Muscle layer of duodenum (tissue), 2 donors: ENCODE measurements at regions not wholly inside any gene's neighbourhood (a gene's known extent, or its start where the extent isn't known, plus 50 kb on each side); places are given as distances from the start of the nearest gene placed in this dataset.

ENCODE experiments used
- H3K27ac ChIP-seq: one replicate; pipeline ENCODE4 v1.7.0; 2013; ENCODE audit warnings: mild to moderate bottlenecking, low read length
- H3K27me3 ChIP-seq: one replicate; pipeline ENCODE4 v1.7.0; 2013; ENCODE audit warnings: low read depth, mild to moderate bottlenecking, control low read depth, low read length
- H3K36me3 ChIP-seq, 2 donors: one replicate each; pipeline ENCODE4 v1.7.0; 2013; ENCODE audit warnings: low read length in 2 of 2, control low read depth in 1 of 2, mild to moderate bottlenecking in 1 of 2; ENCODE audit not compliant: insufficient read depth in 2 of 2, control insufficient read depth in 1 of 2
- H3K4me1 ChIP-seq, 2 donors: one replicate each; pipeline ENCODE4 v1.7.0; 2013; ENCODE audit warnings: low read length in 2 of 2, mild to moderate bottlenecking in 2 of 2, control low read depth in 1 of 2, moderate library complexity in 1 of 2; ENCODE audit not compliant: insufficient read depth in 2 of 2, control insufficient read depth in 1 of 2
- H3K4me3 ChIP-seq, 2 donors: one replicate each; pipeline ENCODE4 v1.7.0; 2013; ENCODE audit warnings: low read length in 2 of 2, low read depth in 1 of 2, mild to moderate bottlenecking in 1 of 2
- H3K9me3 ChIP-seq, 2 donors: one replicate each; pipeline ENCODE4 v1.7.0; 2013; ENCODE audit warnings: low read length in 2 of 2, control low read depth in 1 of 2, mild to moderate bottlenecking in 1 of 2; ENCODE audit not compliant: control insufficient read depth in 1 of 2
- donor health status: healthy.

DNA sequence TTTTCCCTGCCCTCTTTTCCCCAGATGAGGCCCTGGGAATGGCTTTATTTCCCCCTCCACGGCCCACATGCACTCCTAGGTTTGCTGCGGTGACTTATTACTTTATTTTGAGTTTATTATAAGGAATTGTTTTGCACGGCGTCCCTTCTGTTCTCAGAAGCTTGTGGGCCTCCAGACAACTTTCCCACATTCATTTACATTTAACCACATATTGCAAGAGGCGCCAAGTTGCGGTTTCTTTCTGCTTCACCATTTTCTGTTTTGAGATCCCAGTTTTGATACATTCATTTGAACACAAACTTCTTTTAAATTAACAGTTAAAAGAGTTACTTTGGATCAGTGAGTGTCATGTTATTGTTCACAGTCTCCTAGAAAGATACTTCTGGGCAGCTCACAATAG, 532.5 kb upstream of the MGMT start:
- H3K36me3 ChIP-seq = no peaks in the 10 kb centered on the region
- H3K9me3 ChIP-seq = no peaks in the 10 kb centered on the region
- H3K27ac ChIP-seq = no peak overlapping the region
- H3K4me3 ChIP-seq = no peak overlapping the region
- no peaks in the 10 kb centered on the region for H3K4me1 ChIP-seq
- H3K27me3 ChIP-seq = no peaks in the 10 kb centered on the region

GRCh38 chr10:128936392-128936791, 530.6 kb upstream of the MGMT start:
- Histone ChIP-seq H3K4me3 (no peak overlapping the region), H3K9me3 (no peaks in the 10 kb centered on the region), H3K4me1 (no peaks in the 10 kb centered on the region), H3K36me3 (no peaks in the 10 kb centered on the region), H3K27ac (no peak overlapping the region), H3K27me3 (no peaks in the 10 kb centered on the region)

DNA sequence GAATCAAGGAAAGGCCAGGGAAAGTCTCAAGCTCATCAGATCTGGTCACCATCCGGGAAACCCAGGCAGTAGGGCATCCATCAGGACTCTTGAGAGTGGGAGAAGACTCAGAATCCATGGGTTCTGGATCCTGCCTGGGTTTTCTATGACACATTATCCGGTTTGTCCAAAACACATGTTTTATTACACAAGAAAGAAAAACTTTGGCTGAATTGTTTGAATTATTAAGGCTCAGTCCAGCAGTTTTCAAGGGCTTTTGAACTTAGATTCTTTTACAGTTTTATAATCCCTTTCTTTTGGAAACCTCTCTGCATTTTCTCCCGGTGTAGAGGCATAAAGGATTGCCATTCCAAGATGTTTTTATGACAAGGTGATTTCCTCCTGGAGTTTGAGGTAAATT, 528.5 kb upstream of the MGMT start:
- Histone ChIP-seq H3K27ac (no peak overlapping the region), H3K4me1 (peaks cover 0 to 5% of the 10 kb centered on the region in 2 donors), H3K9me3 (no peaks in the 10 kb centered on the region), H3K36me3 (no peaks in the 10 kb centered on the region), H3K4me3 (no peak overlapping the region), H3K27me3 (no peaks in the 10 kb centered on the region)

DNA sequence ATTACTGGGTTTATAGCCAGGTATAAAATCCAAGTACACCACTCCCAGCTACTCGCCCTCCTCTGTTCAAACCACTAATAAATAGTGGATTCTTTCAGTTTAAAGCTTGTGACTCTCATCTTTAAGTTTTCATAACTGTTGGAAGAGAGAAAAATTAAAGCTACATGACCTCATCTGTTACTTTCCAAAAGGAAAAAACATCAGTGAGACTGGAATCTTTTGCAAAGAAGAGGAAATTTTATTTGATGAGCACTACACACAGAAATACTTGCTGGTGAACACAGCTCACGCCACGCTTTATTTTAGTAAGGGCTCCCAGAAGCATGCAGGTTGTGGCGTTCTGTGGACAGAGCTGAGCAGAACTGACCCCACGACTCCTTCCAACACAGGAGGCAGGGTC, 527.0 kb upstream of the MGMT start:
- H3K27me3 ChIP-seq = no peaks in the 10 kb centered on the region
- no peaks in the 10 kb centered on the region for H3K9me3 ChIP-seq
- H3K4me3 ChIP-seq = no peak overlapping the region
- H3K4me1 ChIP-seq = peaks cover 0 to 5% of the 10 kb centered on the region in 2 donors
- H3K36me3 ChIP-seq = no peaks in the 10 kb centered on the region
- no peak overlapping the region for H3K27ac ChIP-seq

- Histone ChIP-seq H3K4me1 (peaks cover 0 to 5% of the 10 kb centered on the region in 2 donors), H3K4me3 (no peak overlapping the region), H3K9me3 (peaks cover 0 to 4% of the 10 kb centered on the region in 2 donors), H3K36me3 (no peaks in the 10 kb centered on the region), H3K27ac (no peak overlapping the region), H3K27me3 (no peaks in the 10 kb centered on the region)
These were observed 523.9 kb upstream of the MGMT start for GRCh38 chr10:128943111-128943510.

DNA sequence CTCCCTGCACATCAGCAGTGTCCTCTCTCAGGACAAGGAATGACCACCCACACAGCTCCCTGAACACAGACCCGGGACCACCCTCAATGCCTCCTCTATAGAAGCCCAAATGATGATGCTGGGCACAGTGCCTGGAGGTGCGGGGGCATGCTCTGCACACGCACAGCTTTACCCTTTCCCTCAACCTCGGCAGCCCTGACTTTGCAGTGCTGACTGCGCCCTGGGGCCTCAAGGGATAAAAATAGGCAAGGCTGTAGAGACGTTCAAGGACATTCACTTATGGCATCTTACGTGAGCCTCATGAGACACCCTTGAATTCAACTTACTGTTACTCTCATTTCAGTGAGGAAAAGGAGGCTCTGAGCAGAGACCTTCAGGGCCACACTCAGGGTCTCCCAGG, 521.6 kb upstream of the MGMT start:
- Histone ChIP-seq H3K9me3 (peaks cover 0 to 4% of the 10 kb centered on the region in 2 donors), H3K4me1 (peaks cover 0 to 5% of the 10 kb centered on the region in 2 donors), H3K36me3 (no peaks in the 10 kb centered on the region), H3K27ac (no peak overlapping the region), H3K4me3 (no peak overlapping the region), H3K27me3 (no peaks in the 10 kb centered on the region)

DNA sequence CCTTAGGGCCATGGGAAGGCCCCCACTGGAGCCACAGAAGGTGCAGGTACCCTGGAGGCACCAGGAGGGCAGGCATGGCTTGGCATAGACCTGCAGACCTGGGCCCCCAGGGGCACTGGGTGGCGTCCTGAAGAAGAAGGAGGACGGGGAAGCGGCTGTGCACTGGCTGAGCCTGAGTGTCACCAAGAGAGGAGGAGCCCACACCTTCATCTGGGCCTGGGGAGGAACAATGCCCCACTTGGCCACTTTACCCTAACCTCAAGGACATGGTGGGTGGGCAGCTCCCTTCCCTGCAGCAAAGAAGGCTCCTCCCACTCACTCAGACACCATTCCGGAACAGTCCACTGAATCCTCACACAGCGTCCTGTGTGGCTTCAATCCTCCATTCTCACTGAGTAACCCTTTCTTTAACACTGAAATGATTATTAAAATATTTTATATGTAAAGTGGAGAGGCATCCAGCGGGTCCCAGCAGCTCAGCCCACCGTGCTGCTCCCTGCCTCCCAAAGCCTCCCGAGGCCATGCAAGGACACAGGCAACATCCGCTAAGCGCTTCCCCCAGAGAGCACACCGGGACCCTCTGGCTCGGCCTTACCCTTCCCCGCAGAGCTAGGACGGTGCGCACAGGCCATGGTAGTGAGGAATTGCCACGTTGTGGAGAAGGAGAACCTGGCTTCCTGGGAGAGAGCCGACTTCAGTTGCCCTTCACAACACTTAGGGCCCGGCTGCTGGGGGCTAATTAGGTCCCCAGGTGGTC, 516.7 kb upstream of the MGMT start:
- H3K9me3 ChIP-seq = peaks cover 0 to 4% of the 10 kb centered on the region in 2 donors
- H3K36me3 ChIP-seq = no peaks in the 10 kb centered on the region
- H3K27me3 ChIP-seq = no peaks in the 10 kb centered on the region
- H3K4me3 ChIP-seq = no peak overlapping the region
- H3K27ac ChIP-seq = no peak overlapping the region
- H3K4me1 ChIP-seq = no peaks in the 10 kb centered on the region

GRCh38 chr10:128950916-128951275, 516.1 kb upstream of the MGMT start:
- no peak overlapping the region for H3K27ac ChIP-seq
- H3K4me3 ChIP-seq = no peak overlapping the region
- H3K4me1 ChIP-seq = no peaks in the 10 kb centered on the region
- no peaks in the 10 kb centered on the region for H3K36me3 ChIP-seq
- no peaks in the 10 kb centered on the region for H3K27me3 ChIP-seq
- H3K9me3 ChIP-seq = peaks cover 0 to 4% of the 10 kb centered on the region in 2 donors

GRCh38 chr10:128952856-128953255, 514.2 kb upstream of the MGMT start:
- no peaks in the 10 kb centered on the region for H3K9me3 ChIP-seq

DNA sequence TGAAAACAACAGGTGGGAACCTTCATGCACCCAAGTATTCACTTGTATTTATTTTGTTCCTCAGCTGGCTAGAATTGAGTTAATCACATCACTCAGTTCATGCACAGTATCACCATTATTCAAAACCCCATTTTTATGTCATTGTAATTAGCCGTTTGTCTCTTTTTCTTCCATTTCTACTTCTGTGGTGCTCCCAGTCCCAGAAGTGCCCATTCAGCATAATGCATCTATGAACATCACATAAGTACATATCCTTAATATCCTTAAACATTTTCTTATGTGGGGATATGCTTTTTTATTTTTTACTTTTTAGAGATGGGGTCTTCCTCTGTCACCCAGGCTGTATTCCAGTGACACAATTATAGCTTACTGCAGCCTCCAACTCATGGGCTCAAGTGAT, 510.9 kb upstream of the MGMT start:
- Histone ChIP-seq H3K4me1 (no peaks in the 10 kb centered on the region), H3K36me3 (no peaks in the 10 kb centered on the region), H3K9me3 (no peaks in the 10 kb centered on the region), H3K27ac (no peak overlapping the region), H3K4me3 (no peak overlapping the region), H3K27me3 (no peaks in the 10 kb centered on the region)

More at GRCh38 chr10:128952856-128953255, 514.2 kb upstream of the MGMT start:
- no peaks in the 10 kb centered on the region for H3K4me1 ChIP-seq
- H3K27ac ChIP-seq = no peak overlapping the region
- no peak overlapping the region for H3K4me3 ChIP-seq
- no peaks in the 10 kb centered on the region for H3K36me3 ChIP-seq
- no peaks in the 10 kb centered on the region for H3K27me3 ChIP-seq

DNA sequence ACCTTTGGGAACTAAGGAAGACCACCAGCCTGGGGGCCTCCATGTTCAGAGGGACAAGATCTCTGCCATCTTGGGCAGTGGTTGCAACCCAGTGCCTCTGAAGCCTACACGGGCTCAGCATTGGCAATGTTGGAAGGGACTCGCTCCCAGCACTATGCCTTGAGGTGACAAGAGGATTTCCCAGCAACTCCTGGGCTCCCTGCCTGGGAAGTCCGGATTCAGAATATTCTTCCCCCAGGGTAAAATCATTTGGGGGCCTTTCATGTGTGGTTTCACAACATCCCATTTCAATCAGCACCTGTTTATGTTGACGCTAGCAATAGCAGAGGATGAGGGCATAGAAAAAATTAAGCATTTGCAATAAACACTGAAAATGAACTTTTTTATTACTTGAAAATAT, 509.8 kb upstream of the MGMT start:
- Histone ChIP-seq H3K27me3 (no peaks in the 10 kb centered on the region), H3K4me1 (no peaks in the 10 kb centered on the region), H3K27ac (no peak overlapping the region), H3K4me3 (no peak overlapping the region), H3K9me3 (no peaks in the 10 kb centered on the region), H3K36me3 (no peaks in the 10 kb centered on the region)
